Spleen (tissue), 7 donors: ENCODE measurements at regions not wholly inside any gene's neighbourhood (a gene's known extent, or its start where the extent isn't known, plus 50 kb on each side); places are given as distances from the start of the nearest gene placed in this dataset.
"Not testable (repeated sequence)": the region's sequence is repeated elsewhere in the genome, so short reads cannot be mapped to it uniquely, and the experiment has no call there.

Source experiments
- POLR2AphosphoS5 ChIP-seq, 3 donors: sonication (generic); formaldehyde crosslinking; IDR thresholded peaks; one replicate each; pipeline ENCODE4 v1.5.1; 2017; ENCODE audit warnings: antibody characterized with exemption in 3 of 3
- TF ChIP-seq, protein P1 (sequence below), 11 experiments: fragments of 200-600 bp in 7 of 11; fragments of 450-650 bp in 4 of 11; sonication (generic) in 4 of 11; IDR thresholded peaks in 8 of 11; conservative IDR thresholded peaks in 3 of 11; 1 replicate in 7 of 11; 2 replicates in 4 of 11; pipeline versions ENCODE4 v1.4.0 to v1.8.0; 2016 to 2021; ENCODE audit warnings: antibody characterized with exemption in 11 of 11, inconsistent platforms in 4 of 11, mild to moderate bottlenecking in 1 of 11
- donor health status: DM: no; HTN: no; CAD: no; lungs with moderate emphysema.
- donor health status: DM: no; HTN: no; CAD: no.
- donor health status: DM: no; HTN: no; CAD: no.

DNA sequence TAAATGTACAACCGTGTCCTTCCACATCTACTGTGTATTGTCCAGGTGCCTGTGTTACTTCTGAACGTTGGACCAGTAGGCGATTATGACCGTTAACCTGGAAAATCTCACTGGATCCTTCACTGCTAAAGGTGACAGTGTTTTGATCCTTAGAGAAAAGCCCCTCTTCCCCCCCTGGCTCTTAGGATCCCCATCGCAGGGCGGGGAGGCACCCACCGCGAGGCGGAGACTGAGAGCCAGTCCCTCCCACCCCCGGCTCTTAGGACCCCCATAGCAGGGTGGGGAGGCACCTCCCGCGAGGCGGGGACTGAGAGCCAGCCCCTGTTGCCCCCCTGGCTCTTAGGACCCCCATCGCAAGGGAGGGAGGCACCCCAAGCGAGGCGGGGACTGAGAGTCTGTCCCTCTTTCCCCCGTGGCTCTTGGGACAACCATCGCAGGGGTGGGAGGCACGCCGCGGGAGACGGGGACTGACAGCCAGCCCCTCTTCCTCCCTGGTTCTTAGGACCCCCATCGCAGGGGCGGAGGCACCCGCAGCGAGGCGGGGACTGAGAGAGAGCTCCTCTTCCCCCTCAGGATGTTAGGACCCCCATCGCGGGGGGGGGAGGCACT is 194.3 kb upstream of the PZP start:
- TF ChIP-seq, protein P1, sequence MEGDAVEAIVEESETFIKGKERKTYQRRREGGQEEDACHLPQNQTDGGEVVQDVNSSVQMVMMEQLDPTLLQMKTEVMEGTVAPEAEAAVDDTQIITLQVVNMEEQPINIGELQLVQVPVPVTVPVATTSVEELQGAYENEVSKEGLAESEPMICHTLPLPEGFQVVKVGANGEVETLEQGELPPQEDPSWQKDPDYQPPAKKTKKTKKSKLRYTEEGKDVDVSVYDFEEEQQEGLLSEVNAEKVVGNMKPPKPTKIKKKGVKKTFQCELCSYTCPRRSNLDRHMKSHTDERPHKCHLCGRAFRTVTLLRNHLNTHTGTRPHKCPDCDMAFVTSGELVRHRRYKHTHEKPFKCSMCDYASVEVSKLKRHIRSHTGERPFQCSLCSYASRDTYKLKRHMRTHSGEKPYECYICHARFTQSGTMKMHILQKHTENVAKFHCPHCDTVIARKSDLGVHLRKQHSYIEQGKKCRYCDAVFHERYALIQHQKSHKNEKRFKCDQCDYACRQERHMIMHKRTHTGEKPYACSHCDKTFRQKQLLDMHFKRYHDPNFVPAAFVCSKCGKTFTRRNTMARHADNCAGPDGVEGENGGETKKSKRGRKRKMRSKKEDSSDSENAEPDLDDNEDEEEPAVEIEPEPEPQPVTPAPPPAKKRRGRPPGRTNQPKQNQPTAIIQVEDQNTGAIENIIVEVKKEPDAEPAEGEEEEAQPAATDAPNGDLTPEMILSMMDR (IDR thresholded peaks at IDR 0.05 in 8 of 11, conservative IDR thresholded peaks at IDR 0.05 in 3 of 11): not testable (repeated sequence)
- not testable (repeated sequence) for TF ChIP-seq POLR2AphosphoS5 (IDR thresholded peaks at IDR 0.05)
